ACC112 (cell line): ENCODE measurements at regions not wholly inside any gene's neighbourhood (a gene's known extent, or its start where the extent isn't known, plus 50 kb on each side); places are given as distances from the start of the nearest gene placed in this dataset.

Experiments
- H2AFZ ChIP-seq: fragments of 200-600 bp; sonication (generic); one replicate; pipeline ENCODE4 v1.6.0; 2017; ENCODE audit warnings: antibody characterized with exemption, low read length; ENCODE audit not compliant: unreplicated experiment
- H3K27ac ChIP-seq: fragments of 200-600 bp; sonication (generic); 2 replicates; pipeline ENCODE4 v1.5.1; 2014; ENCODE audit warnings: low read depth, mild to moderate bottlenecking, antibody characterized with exemption, low read length, moderate library complexity
- H3K27me3 ChIP-seq: fragments of 200-600 bp; sonication (generic); 2 replicates; pipeline ENCODE4 v1.6.1; 2014; ENCODE audit warnings: mild to moderate bottlenecking, antibody characterized with exemption, low read length, moderate library complexity, mixed read lengths; ENCODE audit not compliant: insufficient read depth
- H3K36me3 ChIP-seq: fragments of 200-600 bp; sonication (generic); 2 replicates; pipeline ENCODE4 v1.6.1; 2016; ENCODE audit warnings: mild to moderate bottlenecking, antibody characterized with exemption, low read length, moderate library complexity, mixed read lengths; ENCODE audit not compliant: insufficient read depth
- H3K4me1 ChIP-seq: fragments of 200-600 bp; sonication (generic); one replicate; pipeline ENCODE4 v1.6.1; 2016; ENCODE audit warnings: low read length, mixed read lengths; ENCODE audit not compliant: insufficient read depth, unreplicated experiment, control insufficient read depth
- H3K4me3 ChIP-seq: fragments of 200-600 bp; sonication (generic); 2 replicates; pipeline ENCODE4 v1.5.1; 2014; ENCODE audit warnings: mild to moderate bottlenecking, low read depth, low read length
- H3K79me2 ChIP-seq: fragments of 200-600 bp; sonication (generic); one replicate; pipeline ENCODE4 v1.6.0; 2016; ENCODE audit warnings: low read length; ENCODE audit not compliant: control insufficient read depth, unreplicated experiment, insufficient read depth

- H3K4me1 ChIP-seq = no peaks in the 10 kb centered on the region
- H2AFZ ChIP-seq = no peak overlapping the region
- no peaks in the 10 kb centered on the region for H3K27me3 ChIP-seq
- no peaks in the 10 kb centered on the region for H3K79me2 ChIP-seq
- H3K27ac ChIP-seq = no peak overlapping the region
- no peak overlapping the region for H3K4me3 ChIP-seq
- H3K36me3 ChIP-seq = no peaks in the 10 kb centered on the region
These were observed 807.6 kb downstream of the BRD1 start for GRCh38 chr22:49019737-49020713.

GRCh38 chr22:49018601-49019000 lies 809.1 kb downstream of the BRD1 start:
- Histone ChIP-seq H3K27me3 (no peaks in the 10 kb centered on the region), H3K36me3 (no peaks in the 10 kb centered on the region), H3K79me2 (no peaks in the 10 kb centered on the region), H3K4me3 (no peak overlapping the region), H3K4me1 (no peaks in the 10 kb centered on the region), H3K27ac (no peak overlapping the region), H2AFZ (no peak overlapping the region)

GRCh38 chr22:49017482-49018329 lies 810.0 kb downstream of the BRD1 start:
- Histone ChIP-seq H3K4me1 (no peaks in the 10 kb centered on the region), H3K79me2 (no peaks in the 10 kb centered on the region), H2AFZ (no peak overlapping the region), H3K4me3 (no peak overlapping the region), H3K27ac (no peak overlapping the region), H3K36me3 (no peaks in the 10 kb centered on the region), H3K27me3 (no peaks in the 10 kb centered on the region)

GRCh38 chr22:49016909-49017481 lies 810.7 kb downstream of the BRD1 start:
- H3K27me3 ChIP-seq = no peaks in the 10 kb centered on the region
- H3K27ac ChIP-seq = no peak overlapping the region
- H3K36me3 ChIP-seq = no peaks in the 10 kb centered on the region
- H2AFZ ChIP-seq = no peak overlapping the region
- H3K79me2 ChIP-seq = no peaks in the 10 kb centered on the region
- no peaks in the 10 kb centered on the region for H3K4me1 ChIP-seq
- no peak overlapping the region for H3K4me3 ChIP-seq

- Histone ChIP-seq H3K79me2 (no peaks in the 10 kb centered on the region), H3K36me3 (no peaks in the 10 kb centered on the region), H3K4me3 (no peak overlapping the region), H3K27ac (no peak overlapping the region), H3K4me1 (no peaks in the 10 kb centered on the region), H3K27me3 (no peaks in the 10 kb centered on the region), H2AFZ (no peak overlapping the region)
These were observed 811.4 kb downstream of the BRD1 start for GRCh38 chr22:49015993-49016908.

GRCh38 chr22:49015459-49015858 lies 812.2 kb downstream of the BRD1 start:
- Histone ChIP-seq H3K79me2 (no peaks in the 10 kb centered on the region), H3K27ac (no peak overlapping the region), H3K27me3 (no peaks in the 10 kb centered on the region), H3K36me3 (no peaks in the 10 kb centered on the region), H2AFZ (no peak overlapping the region), H3K4me3 (no peak overlapping the region), H3K4me1 (no peaks in the 10 kb centered on the region)

GRCh38 chr22:49014227-49015201 lies 813.2 kb downstream of the BRD1 start:
- Histone ChIP-seq H3K27me3 (no peaks in the 10 kb centered on the region), H2AFZ (no peak overlapping the region), H3K4me1 (no peaks in the 10 kb centered on the region), H3K4me3 (no peak overlapping the region), H3K36me3 (no peaks in the 10 kb centered on the region), H3K79me2 (no peaks in the 10 kb centered on the region), H3K27ac (no peak overlapping the region)

GRCh38 chr22:49013707-49014106 lies 814.0 kb downstream of the BRD1 start:
- H3K79me2 ChIP-seq = no peaks in the 10 kb centered on the region
- H3K4me1 ChIP-seq = no peaks in the 10 kb centered on the region
- no peak overlapping the region for H3K4me3 ChIP-seq
- H3K36me3 ChIP-seq = no peaks in the 10 kb centered on the region
- no peak overlapping the region for H2AFZ ChIP-seq
- no peaks in the 10 kb centered on the region for H3K27me3 ChIP-seq
- no peak overlapping the region for H3K27ac ChIP-seq

GRCh38 chr22:49012712-49013395 lies 814.8 kb downstream of the BRD1 start:
- no peak overlapping the region for H3K27ac ChIP-seq

More at GRCh38 chr22:49012712-49013395, 814.8 kb downstream of the BRD1 start:
- no peaks in the 10 kb centered on the region for H3K27me3 ChIP-seq
- no peaks in the 10 kb centered on the region for H3K79me2 ChIP-seq
- no peaks in the 10 kb centered on the region for H3K36me3 ChIP-seq
- no peak overlapping the region for H3K4me3 ChIP-seq
- no peak overlapping the region for H2AFZ ChIP-seq
- H3K4me1 ChIP-seq = no peaks in the 10 kb centered on the region
